ENCODE measurements at regions not wholly inside any gene's neighbourhood (a gene's known extent, or its start where the extent isn't known, plus 50 kb on each side); places are given as distances from the start of the nearest gene placed in this dataset.

DNA sequence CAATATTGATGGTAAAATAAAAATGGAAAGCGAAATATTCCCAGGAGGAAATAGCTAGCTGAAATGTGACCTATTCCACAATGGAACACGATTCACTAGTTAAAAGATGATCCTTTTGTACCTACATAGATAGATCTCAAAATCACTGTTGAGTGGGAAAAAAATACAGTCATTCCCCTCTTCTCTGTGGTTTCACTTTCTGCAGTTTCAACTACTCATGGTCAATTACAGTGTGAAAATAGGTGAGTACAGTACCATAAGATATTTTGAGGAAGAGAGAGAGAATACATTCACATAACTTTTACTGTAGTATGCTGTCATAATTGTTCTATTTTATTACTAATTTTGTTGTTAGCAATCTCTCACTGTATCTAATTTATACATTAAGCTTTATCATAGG lies 56.0 kb upstream of the COL13A1 start:
- H3K4me1 Mint-ChIP-seq (ENCODE audit: low read depth), result no peaks in the 10 kb centered on the region
- H3K36me3 Mint-ChIP-seq (ENCODE audit: insufficient read depth), result no peaks in the 10 kb centered on the region
- H3K27ac Mint-ChIP-seq, result no peak overlapping the region
- DNase-seq (ENCODE audit: low spot score, unreplicated experiment), result no peak
- TF ChIP-seq CTCF (IDR thresholded peaks at IDR 0.05; ENCODE audit: unreplicated experiment), result no peak
- H3K4me3 Mint-ChIP-seq (ENCODE audit: low read depth), result no peak overlapping the region
- peaks cover 46% of the 10 kb centered on the region for H3K27me3 Mint-ChIP-seq
- H3K9me3 Mint-ChIP-seq (ENCODE audit: low read depth), result no peaks in the 10 kb centered on the region

GRCh38 chr10:69747179-69747578 lies 54.5 kb upstream of the COL13A1 start:
- no peak for DNase-seq (ENCODE audit: low spot score, unreplicated experiment)
- H3K27ac Mint-ChIP-seq, result no peak overlapping the region
- H3K27me3 Mint-ChIP-seq, result peaks cover 57% of the 10 kb centered on the region
- H3K4me1 Mint-ChIP-seq (ENCODE audit: low read depth), result no peaks in the 10 kb centered on the region
- no peak for TF ChIP-seq CTCF (IDR thresholded peaks at IDR 0.05; ENCODE audit: unreplicated experiment)
- no peaks in the 10 kb centered on the region for H3K36me3 Mint-ChIP-seq (ENCODE audit: insufficient read depth)
- H3K9me3 Mint-ChIP-seq (ENCODE audit: low read depth), result no peaks in the 10 kb centered on the region
- no peak overlapping the region for H3K4me3 Mint-ChIP-seq (ENCODE audit: low read depth)

GRCh38 chr10:69748621-69749020 lies 53.1 kb upstream of the COL13A1 start:
- H3K27ac Mint-ChIP-seq, result no peak overlapping the region
- no peak overlapping the region for H3K4me3 Mint-ChIP-seq (ENCODE audit: low read depth)
- H3K9me3 Mint-ChIP-seq (ENCODE audit: low read depth), result no peaks in the 10 kb centered on the region
- H3K4me1 Mint-ChIP-seq (ENCODE audit: low read depth), result no peaks in the 10 kb centered on the region
- peaks cover 59% of the 10 kb centered on the region for H3K27me3 Mint-ChIP-seq
- no peaks in the 10 kb centered on the region for H3K36me3 Mint-ChIP-seq (ENCODE audit: insufficient read depth)
- DNase-seq (ENCODE audit: low spot score, unreplicated experiment), result no peak
- TF ChIP-seq CTCF (IDR thresholded peaks at IDR 0.05; ENCODE audit: unreplicated experiment), result no peak

- TF ChIP-seq CTCF (IDR thresholded peaks at IDR 0.05; ENCODE audit: unreplicated experiment), result no peak
- Mint-ChIP-seq H3K36me3 (ENCODE audit: insufficient read depth) (no peaks in the 10 kb centered on the region), H3K4me1 (ENCODE audit: low read depth) (no peaks in the 10 kb centered on the region), H3K27ac (no peak overlapping the region), H3K9me3 (ENCODE audit: low read depth) (no peaks in the 10 kb centered on the region), H3K27me3 (peaks cover 58% of the 10 kb centered on the region), H3K4me3 (ENCODE audit: low read depth) (no peak overlapping the region)
- no peak for DNase-seq (ENCODE audit: low spot score, unreplicated experiment)
These were observed 52.3 kb upstream of the COL13A1 start for GRCh38 chr10:69749178-69750010.

DNA sequence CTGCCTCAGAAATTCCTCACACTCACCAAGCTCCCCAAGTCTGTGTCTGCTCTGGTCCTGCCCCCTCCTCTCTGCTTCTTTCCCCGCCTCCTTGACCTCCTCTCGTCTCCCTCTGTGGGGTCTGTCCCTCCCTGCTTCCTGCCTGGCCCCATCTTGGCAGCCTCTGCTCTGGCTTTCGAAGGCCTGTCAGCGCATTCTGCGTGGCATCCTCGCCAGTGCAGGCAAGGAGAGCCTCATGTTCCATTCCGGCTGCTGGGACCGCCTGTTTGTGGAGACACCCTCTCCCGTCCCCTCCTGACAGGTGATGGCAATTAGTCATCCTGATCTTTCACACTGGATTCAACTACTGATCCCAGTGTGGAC lies 51.7 kb upstream of the COL13A1 start:
- Mint-ChIP-seq H3K27ac (no peak overlapping the region), H3K4me1 (ENCODE audit: low read depth) (no peaks in the 10 kb centered on the region), H3K36me3 (ENCODE audit: insufficient read depth) (no peaks in the 10 kb centered on the region), H3K9me3 (ENCODE audit: low read depth) (no peaks in the 10 kb centered on the region), H3K4me3 (ENCODE audit: low read depth) (no peak overlapping the region), H3K27me3 (peaks cover 52% of the 10 kb centered on the region)
- no peak for TF ChIP-seq CTCF (IDR thresholded peaks at IDR 0.05; ENCODE audit: unreplicated experiment)
- DNase-seq (ENCODE audit: low spot score, unreplicated experiment), result no peak

All from progenitor cell of endocrine pancreas (in vitro differentiated cells).